Hematopoietic multipotent progenitor cell treated with erythropoietin and hydrocortisone succinate and interleukin-3 and kit ligand, for 4 days (in vitro differentiated cells): ENCODE measurements at regions not wholly inside any gene's neighbourhood (a gene's known extent, or its start where the extent isn't known, plus 50 kb on each side); places are given as distances from the start of the nearest gene placed in this dataset.
A peak's percentile ranks its signal among the peaks of the same experiment; 100 is the strongest.
"Not testable (repeated sequence)": the region's sequence is repeated elsewhere in the genome, so short reads cannot be mapped to it uniquely, and the experiment has no call there.

ENCODE experiments used
- DNase-seq: peaks from one replicate; pipeline ENCODE4 v3.0.0-alpha.2; 2015

GRCh38 chr3:31300456-31301443 lies 232.0 kb upstream of the STT3B start:
- DNase-seq, result no peak

DNA sequence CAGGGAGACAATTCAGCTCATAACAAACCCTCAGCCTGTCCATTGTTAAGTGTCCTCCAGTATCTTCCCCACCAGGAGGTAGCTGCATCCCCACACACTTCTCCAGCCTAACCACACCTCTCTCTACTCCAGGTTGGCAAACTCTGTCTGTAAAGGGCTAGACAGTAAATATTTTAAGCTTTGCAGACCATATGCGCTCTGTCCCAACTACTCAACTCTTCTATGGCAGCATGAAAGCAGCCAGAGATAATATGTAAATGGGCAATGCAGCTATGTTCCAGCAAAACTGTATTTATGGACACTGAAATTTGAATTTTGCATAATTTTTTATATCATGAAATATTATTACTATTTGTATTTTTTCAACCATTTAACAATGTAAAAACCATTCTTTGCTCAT lies 230.4 kb upstream of the STT3B start:
- DNase-seq, result no peak

GRCh38 chr3:31305340-31305739 lies 227.4 kb upstream of the STT3B start:
- DNase-seq, result no peak

GRCh38 chr3:31307131-31307785 lies 225.5 kb upstream of the STT3B start:
- no peak for DNase-seq

GRCh38 chr3:31311559-31311958 lies 221.2 kb upstream of the STT3B start:
- DNase-seq, result no peak

- no peak for DNase-seq
Observed at GRCh38 chr3:31312400-31312799, 220.3 kb upstream of the STT3B start.

DNA sequence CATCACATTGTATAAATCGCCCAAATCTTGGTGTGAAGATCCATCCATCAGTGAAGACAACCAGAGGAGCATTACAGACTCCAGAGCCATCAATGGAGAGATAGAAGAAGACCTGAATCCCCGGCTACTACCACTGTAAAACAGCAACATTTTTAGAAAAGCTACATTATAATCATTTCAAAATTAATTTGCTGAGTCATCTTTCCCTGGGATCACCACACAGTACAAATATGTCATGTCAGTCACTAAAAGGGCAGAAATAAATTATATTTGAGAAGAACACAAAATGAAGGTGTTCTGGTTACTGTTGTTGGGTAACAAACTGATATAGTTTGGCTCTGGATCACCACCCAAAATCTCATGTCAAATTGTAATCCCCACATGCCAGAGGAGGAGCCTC lies 218.5 kb upstream of the STT3B start:
- peak; percentile 13 for DNase-seq

DNA sequence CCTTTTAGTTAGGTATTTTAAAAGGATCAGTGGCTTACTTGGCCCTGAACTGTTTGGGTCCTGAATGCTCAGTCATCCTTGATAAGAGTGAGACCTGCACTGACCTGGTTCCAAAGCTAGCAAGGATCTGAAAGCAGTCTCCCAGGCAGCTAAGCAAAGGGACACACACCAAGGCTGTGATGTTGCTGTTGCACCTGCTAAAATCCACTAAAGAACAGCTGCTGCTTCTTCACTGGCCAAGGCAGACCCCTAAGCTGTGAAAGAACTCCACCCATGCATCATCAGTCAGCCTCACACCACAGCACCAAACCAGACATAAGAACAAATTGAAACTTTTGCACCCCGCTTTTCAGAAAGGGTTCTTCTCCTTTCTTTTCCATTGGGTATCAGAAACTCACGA lies 213.4 kb upstream of the STT3B start:
- DNase-seq, result no peak

DNA sequence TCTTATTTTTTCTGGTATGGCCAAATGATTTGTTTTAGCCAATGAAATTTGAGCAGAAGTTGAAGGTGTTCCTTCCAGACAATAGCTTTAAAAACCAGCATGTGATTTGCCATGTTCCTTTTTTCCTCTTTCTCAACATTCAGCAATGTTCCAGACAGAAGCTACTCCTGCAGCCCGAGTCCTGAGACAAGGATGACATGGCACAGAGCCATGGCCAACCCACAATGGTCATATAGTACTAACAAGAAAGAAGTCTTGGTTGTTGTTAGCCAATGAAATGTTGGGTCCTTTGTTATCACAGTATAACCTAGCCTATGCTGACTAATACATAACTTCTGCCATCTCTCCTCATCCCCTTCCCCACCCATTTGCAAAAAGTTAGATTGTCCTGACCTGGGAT lies 211.1 kb upstream of the STT3B start:
- DNase-seq, result no peak

DNA sequence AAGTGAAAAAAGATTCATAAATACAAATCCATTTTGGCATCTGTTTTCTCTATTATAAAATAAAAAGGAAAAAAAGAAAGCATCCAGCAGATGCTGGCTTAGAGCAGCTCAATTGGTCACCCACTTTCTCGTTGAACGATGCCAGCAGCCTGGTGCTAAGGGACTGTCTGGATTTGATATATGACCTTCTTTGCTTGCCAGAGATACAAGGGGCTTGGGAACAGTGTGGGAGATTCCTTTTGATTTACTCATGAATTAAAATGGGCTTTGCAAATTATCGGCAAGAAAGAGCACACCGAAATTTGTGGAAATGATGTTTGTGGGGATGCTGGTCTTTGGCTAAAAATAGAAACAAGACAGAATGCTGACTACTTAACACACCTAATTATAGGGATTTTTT lies 210.3 kb upstream of the STT3B start:
- no peak for DNase-seq

DNA sequence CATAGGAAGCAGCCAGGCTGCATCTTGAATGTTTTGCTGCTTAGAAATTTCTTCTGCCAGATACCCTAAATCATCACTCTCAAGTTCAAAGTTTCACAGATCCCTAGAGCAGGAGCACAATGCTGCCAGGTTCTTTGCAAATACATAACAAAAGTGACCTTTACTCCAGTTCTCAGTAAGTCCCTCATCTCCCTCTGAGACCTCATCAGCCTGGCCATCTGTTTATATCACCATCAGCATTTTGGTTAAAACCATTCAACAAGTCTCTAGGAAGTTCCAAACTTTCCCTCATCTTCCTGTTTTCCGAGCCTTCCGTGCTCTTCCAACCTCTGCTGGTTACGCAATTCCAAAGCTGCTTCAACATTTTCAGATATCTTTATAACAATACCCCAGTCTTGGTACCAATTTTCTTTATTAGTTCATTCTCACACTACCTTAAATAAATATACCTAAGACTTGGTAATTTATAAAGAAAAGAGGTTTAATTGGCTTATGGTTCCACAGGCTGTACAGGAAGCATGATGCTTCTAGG lies 204.8 kb upstream of the STT3B start:
- not testable (repeated sequence) for DNase-seq

GRCh38 chr3:31331278-31331677 lies 201.4 kb upstream of the STT3B start:
- no peak for DNase-seq

GRCh38 chr3:31341130-31341529 lies 191.6 kb upstream of the STT3B start:
- DNase-seq, result no peak

GRCh38 chr3:31343075-31343474 lies 189.7 kb upstream of the STT3B start:
- no peak for DNase-seq

DNA sequence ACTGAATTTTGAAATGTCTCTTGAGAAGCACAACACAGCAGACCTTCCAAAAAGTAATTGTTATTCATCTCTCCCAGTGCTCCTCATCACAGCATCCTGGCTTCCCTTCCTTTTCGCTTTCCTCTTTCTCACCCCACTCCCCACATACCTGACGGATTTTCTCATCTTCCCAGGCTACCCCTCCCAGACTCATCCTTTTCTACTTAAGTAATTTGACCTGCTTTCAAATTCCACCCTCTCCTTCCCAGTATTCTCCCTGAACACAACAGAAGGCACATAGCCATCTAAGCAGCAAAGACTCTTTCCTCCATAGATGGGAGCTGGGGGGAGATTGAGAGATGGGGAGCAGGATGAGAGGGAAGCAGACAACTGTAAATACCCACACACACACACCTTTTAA lies 187.1 kb upstream of the STT3B start:
- DNase-seq, result no peak

GRCh38 chr3:31346542-31346979 lies 186.2 kb upstream of the STT3B start:
- DNase-seq, result no peak

GRCh38 chr3:31349001-31349748 lies 183.6 kb upstream of the STT3B start:
- no peak for DNase-seq

- DNase-seq, result no peak
Observed at GRCh38 chr3:31350307-31350706, 182.4 kb upstream of the STT3B start.

- no peak for DNase-seq
Observed at GRCh38 chr3:31352331-31352730, 180.4 kb upstream of the STT3B start.

GRCh38 chr3:31353166-31353565 lies 179.6 kb upstream of the STT3B start:
- DNase-seq, result no peak

GRCh38 chr3:31354373-31354772 lies 178.4 kb upstream of the STT3B start:
- no peak for DNase-seq

DNA sequence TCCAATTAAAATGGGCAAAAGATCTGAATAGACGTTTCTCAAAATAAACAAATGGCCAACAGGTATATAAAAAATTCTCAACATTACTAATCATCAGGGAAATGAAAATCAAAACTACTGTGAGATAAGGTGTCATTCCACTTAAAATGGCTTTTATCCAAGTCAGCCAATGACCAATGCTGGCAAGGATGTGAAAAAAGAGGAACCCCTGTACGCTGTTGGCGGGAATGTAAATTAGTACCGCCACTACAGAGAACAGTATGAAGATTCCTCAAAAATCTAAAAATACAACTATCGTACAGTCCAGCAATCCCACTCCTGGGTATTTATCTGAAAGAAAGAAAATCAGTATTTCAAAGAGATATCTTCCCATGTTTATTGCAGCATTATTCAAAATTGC lies 176.9 kb upstream of the STT3B start:
- DNase-seq, result no peak

DNA sequence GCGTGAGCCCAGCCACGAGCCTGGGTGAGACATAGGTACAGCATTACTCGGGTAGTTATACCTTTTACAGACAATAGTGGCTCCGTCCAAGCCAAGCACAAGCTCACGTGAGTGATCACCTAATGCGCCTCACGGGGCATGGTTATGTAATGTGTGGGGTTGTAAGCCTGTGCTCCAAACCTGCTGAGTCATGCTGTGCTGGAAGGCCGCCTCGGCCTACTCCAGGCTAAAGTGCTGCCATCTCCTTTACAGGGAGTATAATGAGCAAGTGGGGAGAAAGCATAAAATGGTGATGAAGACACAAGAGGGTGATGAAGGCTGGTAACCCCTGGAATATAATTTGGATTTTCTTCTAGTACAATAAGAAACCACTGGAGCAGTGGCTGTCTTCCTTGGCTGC lies 175.8 kb upstream of the STT3B start:
- DNase-seq, result peak; percentile 63
